ENCODE measurements at regions not wholly inside any gene's neighbourhood (a gene's known extent, or its start where the extent isn't known, plus 50 kb on each side); places are given as distances from the start of the nearest gene placed in this dataset.
"Not testable (repeated sequence)": the region's sequence is repeated elsewhere in the genome, so short reads cannot be mapped to it uniquely, and the experiment has no call there.

DNA sequence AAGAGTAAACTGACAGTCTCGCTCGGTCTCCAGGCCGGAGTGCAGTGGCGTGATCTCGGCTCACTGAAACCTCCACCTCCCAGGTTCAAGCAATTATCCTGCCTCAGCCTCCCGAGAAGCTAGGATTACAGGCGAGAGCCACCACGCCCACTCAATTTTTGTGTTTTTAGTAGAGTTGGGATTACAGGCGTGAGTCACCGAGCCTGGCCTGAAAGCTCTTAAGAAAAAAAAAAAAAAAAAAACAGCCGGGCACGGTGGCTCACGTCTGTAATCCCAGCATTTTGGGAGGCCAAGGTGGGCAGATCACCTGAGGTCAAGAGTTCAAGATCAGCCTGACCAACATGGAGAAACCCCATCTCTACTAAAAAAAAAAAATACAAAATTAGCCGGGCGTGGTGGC is 55.3 kb upstream of the THOC2 start:
- H3K9me3 Mint-ChIP-seq; H3K27me3 Mint-ChIP-seq; H3K27ac Mint-ChIP-seq; H3K36me3 Mint-ChIP-seq; H3K4me3 Mint-ChIP-seq; H3K4me1 Mint-ChIP-seq (ENCODE audit: unreplicated experiment): not testable (repeated sequence)
- peak; percentile 20 for DNase-seq (ENCODE audit: extremely low spot score, unreplicated experiment)

DNA sequence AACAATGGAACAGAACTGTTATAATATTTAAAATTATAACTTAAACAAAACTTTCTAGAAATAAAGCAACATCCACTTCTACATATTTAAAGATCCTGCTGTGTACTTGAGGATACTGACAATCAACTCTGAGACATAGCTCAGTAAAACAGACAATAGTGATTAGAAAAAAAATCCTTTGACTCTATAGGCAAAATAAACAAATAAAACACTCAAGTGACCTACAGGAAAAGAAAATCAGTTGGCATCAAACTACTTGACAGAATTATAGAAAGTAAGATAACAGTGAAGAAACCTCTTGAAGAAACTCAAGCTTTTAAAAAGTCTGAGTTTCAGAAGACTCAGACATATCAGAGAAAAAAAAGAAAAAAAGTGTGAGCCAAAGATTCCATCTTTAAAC is 55.9 kb upstream of the THOC2 start:
- TF ChIP-seq, protein P1, sequence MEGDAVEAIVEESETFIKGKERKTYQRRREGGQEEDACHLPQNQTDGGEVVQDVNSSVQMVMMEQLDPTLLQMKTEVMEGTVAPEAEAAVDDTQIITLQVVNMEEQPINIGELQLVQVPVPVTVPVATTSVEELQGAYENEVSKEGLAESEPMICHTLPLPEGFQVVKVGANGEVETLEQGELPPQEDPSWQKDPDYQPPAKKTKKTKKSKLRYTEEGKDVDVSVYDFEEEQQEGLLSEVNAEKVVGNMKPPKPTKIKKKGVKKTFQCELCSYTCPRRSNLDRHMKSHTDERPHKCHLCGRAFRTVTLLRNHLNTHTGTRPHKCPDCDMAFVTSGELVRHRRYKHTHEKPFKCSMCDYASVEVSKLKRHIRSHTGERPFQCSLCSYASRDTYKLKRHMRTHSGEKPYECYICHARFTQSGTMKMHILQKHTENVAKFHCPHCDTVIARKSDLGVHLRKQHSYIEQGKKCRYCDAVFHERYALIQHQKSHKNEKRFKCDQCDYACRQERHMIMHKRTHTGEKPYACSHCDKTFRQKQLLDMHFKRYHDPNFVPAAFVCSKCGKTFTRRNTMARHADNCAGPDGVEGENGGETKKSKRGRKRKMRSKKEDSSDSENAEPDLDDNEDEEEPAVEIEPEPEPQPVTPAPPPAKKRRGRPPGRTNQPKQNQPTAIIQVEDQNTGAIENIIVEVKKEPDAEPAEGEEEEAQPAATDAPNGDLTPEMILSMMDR (conservative IDR thresholded peaks at IDR 0.05) = no peak
- Mint-ChIP-seq H3K9me3 (peaks cover under 1% of the 10 kb centered on the region), H3K27me3 (no peaks in the 10 kb centered on the region), H3K4me1 (ENCODE audit: unreplicated experiment) (no peaks in the 10 kb centered on the region), H3K36me3 (no peaks in the 10 kb centered on the region), H3K27ac (no peak overlapping the region), H3K4me3 (no peak overlapping the region)
- no peak for DNase-seq (ENCODE audit: extremely low spot score, unreplicated experiment)

- no peak overlapping the region for H3K4me3 Mint-ChIP-seq
- TF ChIP-seq, protein P1 (conservative IDR thresholded peaks at IDR 0.05) = no peak
- H3K36me3 Mint-ChIP-seq = no peaks in the 10 kb centered on the region
- no peak overlapping the region for H3K27ac Mint-ChIP-seq
- no peak for DNase-seq (ENCODE audit: extremely low spot score, unreplicated experiment)
- H3K27me3 Mint-ChIP-seq = no peaks in the 10 kb centered on the region
- peaks cover 4% of the 10 kb centered on the region for H3K9me3 Mint-ChIP-seq
- no peaks in the 10 kb centered on the region for H3K4me1 Mint-ChIP-seq (ENCODE audit: unreplicated experiment)
Measured at GRCh38 chrX:123797543-123798447, 62.1 kb upstream of the XIAP start.

GRCh38 chrX:123798706-123799430 is 61.0 kb upstream of the XIAP start:
- H3K9me3 Mint-ChIP-seq; H3K27me3 Mint-ChIP-seq; H3K4me1 Mint-ChIP-seq (ENCODE audit: unreplicated experiment); H3K36me3 Mint-ChIP-seq; H3K4me3 Mint-ChIP-seq; DNase-seq (ENCODE audit: extremely low spot score, unreplicated experiment): not testable (repeated sequence)
- H3K27ac Mint-ChIP-seq = peak overlapping the region; percentile 24

- H3K27ac Mint-ChIP-seq = no peak overlapping the region
- H3K36me3 Mint-ChIP-seq = peaks cover 4% of the 10 kb centered on the region
- H3K4me1 Mint-ChIP-seq (ENCODE audit: unreplicated experiment) = peaks cover 6% of the 10 kb centered on the region
- TF ChIP-seq, protein P1 (conservative IDR thresholded peaks at IDR 0.05) = no peak
- no peak overlapping the region for H3K4me3 Mint-ChIP-seq
- no peaks in the 10 kb centered on the region for H3K27me3 Mint-ChIP-seq
- DNase-seq (ENCODE audit: extremely low spot score, unreplicated experiment) = no peak
- H3K9me3 Mint-ChIP-seq = peaks cover 6% of the 10 kb centered on the region
Measured at GRCh38 chrX:123801901-123802300, 58.0 kb upstream of the XIAP start.

DNA sequence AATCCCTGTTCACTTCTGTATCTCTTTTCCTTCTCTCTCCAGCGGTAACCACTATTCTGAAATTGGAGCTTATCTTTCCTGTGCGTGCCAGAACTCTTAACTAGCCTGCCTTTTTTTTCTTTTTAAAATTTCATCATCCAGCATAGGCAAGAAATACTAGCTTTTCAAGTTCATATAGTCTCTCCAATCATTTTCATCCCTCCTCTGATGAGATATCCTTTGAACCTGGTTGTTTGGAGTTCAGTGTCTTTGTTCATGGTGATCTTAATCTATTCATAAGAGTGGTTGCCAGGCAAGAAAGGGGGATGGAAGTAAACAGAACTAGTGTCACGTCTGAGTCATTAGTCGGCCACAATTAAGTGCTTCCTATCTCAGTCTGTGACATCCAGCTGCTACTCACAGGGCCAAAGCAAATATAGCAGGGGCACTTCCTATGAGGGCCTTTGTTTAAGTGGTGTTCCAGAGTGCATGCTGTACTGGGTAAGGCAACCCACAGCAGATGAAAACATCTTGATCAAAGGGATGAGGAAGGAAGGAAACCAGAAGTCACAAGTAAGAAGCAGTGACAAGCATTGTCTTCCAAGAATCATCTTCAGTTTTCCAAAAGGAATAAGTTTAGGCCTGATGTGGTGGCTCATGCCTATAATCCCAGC is 56.4 kb upstream of the XIAP start:
- H3K4me3 Mint-ChIP-seq = peak overlapping the region; percentile 32
- peaks cover 4% of the 10 kb centered on the region for H3K36me3 Mint-ChIP-seq
- DNase-seq (ENCODE audit: extremely low spot score, unreplicated experiment) = no peak
- H3K4me1 Mint-ChIP-seq (ENCODE audit: unreplicated experiment) = peaks cover 10% of the 10 kb centered on the region
- peak overlapping the region; percentile 88 for H3K27ac Mint-ChIP-seq
- no peaks in the 10 kb centered on the region for H3K27me3 Mint-ChIP-seq
- TF ChIP-seq, protein P1 (conservative IDR thresholded peaks at IDR 0.05) = no peak
- peaks cover 6% of the 10 kb centered on the region for H3K9me3 Mint-ChIP-seq

- H3K9me3 Mint-ChIP-seq, H3K36me3 Mint-ChIP-seq: not testable (repeated sequence)
- peak overlapping the region; percentile 88 for H3K27ac Mint-ChIP-seq
Measured at GRCh38 chrX:123803984-123804365, 55.9 kb upstream of the XIAP start.

More at GRCh38 chrX:123803984-123804365, 55.9 kb upstream of the XIAP start:
- H3K27me3 Mint-ChIP-seq; DNase-seq (ENCODE audit: extremely low spot score, unreplicated experiment); H3K4me3 Mint-ChIP-seq: not testable (repeated sequence)
- H3K4me1 Mint-ChIP-seq (ENCODE audit: unreplicated experiment) = peaks cover 10% of the 10 kb centered on the region

Data from type B pancreatic cell (in vitro differentiated cells).